ENCODE measurements at regions not wholly inside any gene's neighbourhood (a gene's known extent, or its start where the extent isn't known, plus 50 kb on each side); places are given as distances from the start of the nearest gene placed in this dataset.

DNA sequence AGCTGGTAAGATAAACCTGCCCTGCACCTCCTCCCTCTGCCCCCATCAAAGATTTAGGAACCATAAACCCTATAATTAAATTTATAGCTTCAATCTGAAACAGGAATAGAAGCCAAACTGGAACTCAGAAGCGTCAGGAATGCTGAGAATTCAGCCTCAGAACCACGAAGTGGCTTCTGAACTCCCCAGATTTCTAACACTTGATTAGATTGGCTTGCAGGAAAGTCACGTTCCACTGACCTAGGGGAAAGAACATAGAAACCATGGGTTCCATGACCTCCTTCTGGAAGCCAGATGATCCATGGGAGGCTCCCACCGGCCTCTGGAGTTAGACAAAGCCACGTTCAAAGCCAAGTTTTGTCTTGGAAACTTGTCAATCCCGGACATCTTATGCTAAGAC is 356.5 kb downstream of the MID1IP1 start:
- Histone ChIP-seq H3K27ac (ENCODE audit: low read depth, low read length) (no peak overlapping the region), H3K27me3 (ENCODE audit: control insufficient read depth, insufficient read depth, low read length, poor library complexity, severe bottlenecking) (no peaks in the 10 kb centered on the region), H3K9me3 (ENCODE audit: control insufficient read depth, low read length) (no peaks in the 10 kb centered on the region), H3K9ac (ENCODE audit: extremely low read depth, low read length, poor library complexity, severe bottlenecking) (no peak overlapping the region), H3K36me3 (ENCODE audit: control insufficient read depth, insufficient read depth, low read length) (no peaks in the 10 kb centered on the region), H3K4me1 (ENCODE audit: control insufficient read depth, insufficient read depth, low read length) (no peaks in the 10 kb centered on the region), H3K4me3 (ENCODE audit: low read length) (no peak overlapping the region)
- Mint-ChIP-seq H3K4me1 (peaks cover 6% of the 10 kb centered on the region), H3K4me3 (no peak overlapping the region), H3K27ac (no peak overlapping the region), H3K27me3 (ENCODE audit: insufficient read depth) (peaks cover 13% of the 10 kb centered on the region), H3K9me3 (peaks cover 48% of the 10 kb centered on the region), H3K36me3 (ENCODE audit: low read depth) (no peaks in the 10 kb centered on the region)
- no peak for DNase-seq
- TF ChIP-seq, protein P1, sequence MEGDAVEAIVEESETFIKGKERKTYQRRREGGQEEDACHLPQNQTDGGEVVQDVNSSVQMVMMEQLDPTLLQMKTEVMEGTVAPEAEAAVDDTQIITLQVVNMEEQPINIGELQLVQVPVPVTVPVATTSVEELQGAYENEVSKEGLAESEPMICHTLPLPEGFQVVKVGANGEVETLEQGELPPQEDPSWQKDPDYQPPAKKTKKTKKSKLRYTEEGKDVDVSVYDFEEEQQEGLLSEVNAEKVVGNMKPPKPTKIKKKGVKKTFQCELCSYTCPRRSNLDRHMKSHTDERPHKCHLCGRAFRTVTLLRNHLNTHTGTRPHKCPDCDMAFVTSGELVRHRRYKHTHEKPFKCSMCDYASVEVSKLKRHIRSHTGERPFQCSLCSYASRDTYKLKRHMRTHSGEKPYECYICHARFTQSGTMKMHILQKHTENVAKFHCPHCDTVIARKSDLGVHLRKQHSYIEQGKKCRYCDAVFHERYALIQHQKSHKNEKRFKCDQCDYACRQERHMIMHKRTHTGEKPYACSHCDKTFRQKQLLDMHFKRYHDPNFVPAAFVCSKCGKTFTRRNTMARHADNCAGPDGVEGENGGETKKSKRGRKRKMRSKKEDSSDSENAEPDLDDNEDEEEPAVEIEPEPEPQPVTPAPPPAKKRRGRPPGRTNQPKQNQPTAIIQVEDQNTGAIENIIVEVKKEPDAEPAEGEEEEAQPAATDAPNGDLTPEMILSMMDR (conservative IDR thresholded peaks at IDR 0.05): no peak
- WGBS, 2 experiments (ENCODE audit: insufficient coverage in 1 of 2, insufficient read length in 1 of 2): 46 to 81% methylated on average over 2 to 6 of the region's 6 CpGs

DNA sequence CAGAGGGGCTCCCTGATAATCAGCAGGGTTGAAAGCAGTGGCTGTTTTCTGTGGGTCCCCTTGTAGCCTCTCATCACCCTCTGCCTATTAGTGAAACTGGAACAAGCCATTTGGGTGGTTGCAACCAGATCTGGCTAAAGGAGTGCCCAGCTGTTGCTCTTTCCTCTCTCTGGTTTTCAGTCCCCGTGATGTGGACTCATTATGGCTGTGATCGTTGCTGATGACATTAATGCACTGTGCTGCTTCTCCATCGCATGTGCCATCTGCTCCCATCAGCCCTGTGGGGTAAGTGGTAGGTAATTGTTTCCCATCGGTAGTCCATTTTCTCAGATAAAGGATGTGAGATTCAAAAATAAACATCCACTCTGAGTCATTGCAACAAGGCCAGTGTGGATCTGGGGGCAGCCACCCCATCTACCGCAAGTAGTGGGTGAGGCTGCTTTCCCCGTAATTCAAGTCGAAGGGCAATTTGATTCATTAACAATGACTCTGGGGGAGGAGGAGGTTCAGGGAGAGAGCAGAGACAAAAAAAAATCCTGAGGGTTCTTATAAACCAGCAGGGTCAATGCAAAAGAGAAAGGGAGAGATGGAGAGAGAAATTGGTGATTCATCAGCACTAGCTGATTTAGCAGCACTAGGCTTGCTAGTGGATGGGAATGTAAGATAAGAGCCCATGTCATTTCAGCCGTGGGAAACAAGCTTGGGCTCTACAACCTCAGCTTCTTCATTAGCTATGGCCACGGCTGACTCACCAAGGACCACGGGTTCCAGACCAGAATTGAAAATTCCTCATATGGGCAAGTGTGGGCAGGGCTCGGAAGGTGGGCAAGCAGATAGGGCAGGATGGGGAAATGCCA is 357.8 kb downstream of the MID1IP1 start:
- no peaks in the 10 kb centered on the region for H3K36me3 Mint-ChIP-seq (ENCODE audit: low read depth)
- WGBS, 2 experiments (ENCODE audit: insufficient coverage in 1 of 2, insufficient read length in 1 of 2): 93% methylated on average over 10 of the region's 11 CpGs; no CpG with 5 or more reads in 1 of the 2 experiments
- Histone ChIP-seq H3K27ac (ENCODE audit: low read depth, low read length) (no peak overlapping the region), H3K9me3 (ENCODE audit: control insufficient read depth, low read length) (no peaks in the 10 kb centered on the region), H3K4me1 (ENCODE audit: control insufficient read depth, insufficient read depth, low read length) (no peaks in the 10 kb centered on the region), H3K4me3 (ENCODE audit: low read length) (no peak overlapping the region), H3K9ac (ENCODE audit: extremely low read depth, low read length, poor library complexity, severe bottlenecking) (no peak overlapping the region), H3K27me3 (ENCODE audit: control insufficient read depth, insufficient read depth, low read length, poor library complexity, severe bottlenecking) (no peaks in the 10 kb centered on the region), H3K36me3 (ENCODE audit: control insufficient read depth, insufficient read depth, low read length) (no peaks in the 10 kb centered on the region)
- DNase-seq: no peak
- H3K27me3 Mint-ChIP-seq (ENCODE audit: insufficient read depth): peaks cover 23% of the 10 kb centered on the region
- H3K4me3 Mint-ChIP-seq: no peak overlapping the region
- H3K27ac Mint-ChIP-seq: no peak overlapping the region
- H3K9me3 Mint-ChIP-seq: peaks cover 59% of the 10 kb centered on the region
- TF ChIP-seq, protein P1 (conservative IDR thresholded peaks at IDR 0.05): no peak
- H3K4me1 Mint-ChIP-seq: peaks cover 6% of the 10 kb centered on the region

DNA sequence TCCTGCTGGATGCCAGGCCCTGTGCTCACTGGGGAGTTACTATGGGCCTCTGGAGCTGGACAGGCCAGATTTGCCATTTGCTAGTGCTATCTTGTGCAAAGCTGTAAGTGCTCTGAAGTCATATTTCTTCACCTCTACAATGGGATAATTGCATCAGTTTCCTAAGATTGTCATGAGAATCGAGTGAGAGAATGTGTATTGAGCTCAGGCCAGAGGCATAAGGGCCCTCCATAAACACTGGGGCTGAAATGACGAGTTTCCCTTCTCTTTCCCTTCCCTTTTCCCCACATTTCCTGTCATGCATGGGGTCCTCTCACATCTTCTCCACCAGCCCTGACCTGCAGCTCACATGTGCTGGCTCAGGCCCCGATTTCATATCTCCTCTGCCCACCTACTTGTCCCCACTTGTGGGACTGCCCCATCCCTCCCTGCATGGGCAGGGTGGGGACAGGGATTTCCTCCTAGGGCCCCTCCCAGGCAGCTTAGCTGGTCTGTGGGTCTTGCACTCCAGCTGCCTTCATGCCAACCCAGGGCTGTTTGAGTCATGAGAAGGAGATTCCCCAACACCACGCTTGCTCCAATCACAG is 358.8 kb downstream of the MID1IP1 start:
- Mint-ChIP-seq H3K9me3 (peaks cover 56% of the 10 kb centered on the region), H3K27me3 (ENCODE audit: insufficient read depth) (peaks cover 24% of the 10 kb centered on the region), H3K27ac (no peak overlapping the region), H3K36me3 (ENCODE audit: low read depth) (no peaks in the 10 kb centered on the region), H3K4me1 (peaks cover 6% of the 10 kb centered on the region), H3K4me3 (no peak overlapping the region)
- no peaks in the 10 kb centered on the region for H3K4me1 ChIP-seq (ENCODE audit: control insufficient read depth, insufficient read depth, low read length)
- 89% methylated on average over 4 of the region's 4 CpGs; no CpG with 5 or more reads in 1 of the 2 experiments for WGBS, 2 experiments (ENCODE audit: insufficient coverage in 1 of 2, insufficient read length in 1 of 2)
- no peak overlapping the region for H3K27ac ChIP-seq (ENCODE audit: low read depth, low read length)
- no peaks in the 10 kb centered on the region for H3K36me3 ChIP-seq (ENCODE audit: control insufficient read depth, insufficient read depth, low read length)
- H3K9ac ChIP-seq (ENCODE audit: extremely low read depth, low read length, poor library complexity, severe bottlenecking): no peak overlapping the region
- TF ChIP-seq, protein P1 (conservative IDR thresholded peaks at IDR 0.05): no peak
- no peak overlapping the region for H3K4me3 ChIP-seq (ENCODE audit: low read length)
- no peak for DNase-seq
- H3K27me3 ChIP-seq (ENCODE audit: control insufficient read depth, insufficient read depth, low read length, poor library complexity, severe bottlenecking): no peaks in the 10 kb centered on the region
- no peaks in the 10 kb centered on the region for H3K9me3 ChIP-seq (ENCODE audit: control insufficient read depth, low read length)

All from endodermal cell (in vitro differentiated cells).